A549 (cell line): ENCODE measurements at regions not wholly inside any gene's neighbourhood (a gene's known extent, or its start where the extent isn't known, plus 50 kb on each side); places are given as distances from the start of the nearest gene placed in this dataset.

Experiments used
- ATAC-seq, 2 experiments: fragments of 200-7000 bp in 1 of 2; fragments of >200 bp in 1 of 2; cut with Nextera tagmentation in 1 of 2; cut with Tn5 transposase in 1 of 2; 3 replicates each; pipeline versions ENCODE4 v1.8.0 to v1.9.1; 2018 to 2020; ENCODE audit warnings: mild to moderate bottlenecking in 1 of 2, moderate library complexity in 1 of 2
- CTCF ChIA-PET: fragments of 300-600 bp; sonication (Branson Sonifier 250); formaldehyde crosslinking; extraction: SDS; loops from one replicate; lab custom pipeline; 2021; ENCODE audit warnings: antibody characterized with exemption, inconsistent platforms; lab: Yijun Ruan, JAX
- POLR2A ChIA-PET: fragments of 350-600 bp; formaldehyde crosslinking; extraction: SDS; loops from one replicate; lab custom pipeline; 2021; ENCODE audit warnings: antibody characterized with exemption, inconsistent platforms; lab: Yijun Ruan, JAX
- DNase-seq, 2 experiments: peaks; one replicate each; pipeline versions ENCODE4 v3.0.0 to v3.0.0-alpha.2; 2011 to 2016; ENCODE audit warnings: low read depth in 1 of 2, low spot score in 1 of 2
- FAIRE-seq: peaks from 2 replicates; lab custom pipeline; 2011; peaks lifted over from hg19 to GRCh38; lab: Jason Lieb, UNC
- H3K27ac ChIP-seq, 2 experiments: fragments of >200 bp; sonication (Bioruptor Twin); formaldehyde crosslinking; 3 replicates each; pipeline ENCODE4 v1.5.1; 2016 to 2017
- H3K4me1 ChIP-seq: fragments of >200 bp; sonication (Bioruptor Twin); formaldehyde crosslinking; 3 replicates; pipeline ENCODE4 v1.6.1; 2016
- H3K4me2 ChIP-seq: fragments of >200 bp; sonication (Bioruptor Twin); formaldehyde crosslinking; 3 replicates; pipeline ENCODE4 v1.6.1; 2016
- H3K4me3 ChIP-seq: fragments of >200 bp; sonication (Bioruptor Twin); formaldehyde crosslinking; 3 replicates; pipeline ENCODE4 v1.5.1; 2016
- H3K9me3 ChIP-seq: fragments of >200 bp; sonication (Bioruptor Twin); formaldehyde crosslinking; 3 replicates; pipeline ENCODE4 v1.6.1; 2016
- BHLHE40 ChIP-seq: IDR thresholded peaks from 2 replicates; pipeline ENCODE4 v1.6.1; 2012; ENCODE audit warnings: low read depth, low read length, inconsistent platforms
- CBX2 ChIP-seq: fragments of 200-600 bp; sonication (generic); IDR thresholded peaks from 2 replicates; pipeline ENCODE4 v1.6.1; 2016; ENCODE audit warnings: low read depth, mild to moderate bottlenecking, borderline replicate concordance
- CBX8 ChIP-seq: fragments of 200-600 bp; sonication (generic); IDR thresholded peaks from 2 replicates; pipeline ENCODE4 v1.6.1; 2016
- CTCF ChIP-seq: fragments of >200 bp; sonication (Bioruptor Twin); formaldehyde crosslinking; IDR thresholded peaks from 3 replicates; pipeline ENCODE4 v1.5.1; 2016
- E2F6 ChIP-seq: IDR thresholded peaks from 2 replicates; pipeline ENCODE4 v1.6.1; 2012; ENCODE audit warnings: low read depth, borderline replicate concordance
- EHF ChIP-seq: fragments of 250-450 bp; sonication (Bioruptor Pico); IDR thresholded peaks from 2 replicates; pipeline ENCODE4 v1.5.0; 2020; ENCODE audit warnings: mild to moderate bottlenecking
- GATA3 ChIP-seq: IDR thresholded peaks from 2 replicates; pipeline ENCODE4 v1.6.1; 2012; ENCODE audit warnings: borderline replicate concordance
- HES2 ChIP-seq: fragments of >200 bp; sonication (Bioruptor Twin); formaldehyde crosslinking; IDR thresholded peaks from 2 replicates; pipeline ENCODE4 v1.6.1; 2016
- HEYL ChIP-seq: fragments of 250-450 bp; sonication (Bioruptor Pico); IDR thresholded peaks from 2 replicates; pipeline ENCODE4 v1.8.0; 2021; ENCODE audit warnings: mild to moderate bottlenecking, moderate library complexity
- HOXA7 ChIP-seq: fragments of 250-450 bp; sonication (Bioruptor Pico); IDR thresholded peaks from 2 replicates; pipeline ENCODE4 v1.5.0; 2020; ENCODE audit warnings: mild to moderate bottlenecking, moderate library complexity
- HOXB13 ChIP-seq: fragments of 250-450 bp; sonication (Bioruptor Pico); IDR thresholded peaks from 2 replicates; pipeline ENCODE4 v1.5.0; 2020; ENCODE audit warnings: low read depth, mild to moderate bottlenecking, moderate library complexity
- JUN ChIP-seq, 2 experiments: fragments of >200 bp; sonication (Bioruptor Twin); formaldehyde crosslinking; IDR thresholded peaks; 2 replicates in 1 of 2; 3 replicates in 1 of 2; pipeline ENCODE4 v1.6.1; 2016 to 2017
- JUNB ChIP-seq: fragments of >200 bp; sonication (Bioruptor Twin); formaldehyde crosslinking; IDR thresholded peaks from 2 replicates; pipeline ENCODE4 v1.6.1; 2016
- MAX ChIP-seq: IDR thresholded peaks from 2 replicates; pipeline ENCODE4 v1.6.1; 2012
- MAZ ChIP-seq: fragments of 150-350 bp; IDR thresholded peaks from 2 replicates; pipeline ENCODE4 v1.6.1; 2014; ENCODE audit warnings: antibody characterized with exemption, low read depth, low read length, borderline replicate concordance
- MYC ChIP-seq: IDR thresholded peaks from 2 replicates; pipeline ENCODE4 v1.6.1; 2012; ENCODE audit warnings: mild to moderate bottlenecking, inconsistent platforms, low read length, improper control_type of control experiment, borderline replicate concordance
- REST ChIP-seq: fragments of 200-600 bp; sonication (generic); IDR thresholded peaks from 2 replicates; pipeline ENCODE4 v1.6.1; 2016; ENCODE audit warnings: antibody characterized with exemption, mild to moderate bottlenecking, moderate library complexity
- RFX5 ChIP-seq: fragments of 450-650 bp; IDR thresholded peaks from 2 replicates; pipeline ENCODE4 v1.7.1; 2014; ENCODE audit warnings: antibody characterized with exemption, mild to moderate bottlenecking, moderate library complexity
- RNF2 ChIP-seq: fragments of 200-600 bp; sonication (generic); IDR thresholded peaks from 2 replicates; pipeline ENCODE4 v1.6.1; 2016; ENCODE audit warnings: low read depth, mild to moderate bottlenecking, antibody characterized with exemption, moderate library complexity, borderline replicate concordance
- SMC3 ChIP-seq: fragments of >200 bp; sonication (Bioruptor Twin); formaldehyde crosslinking; IDR thresholded peaks from 3 replicates; pipeline ENCODE4 v1.6.1; 2018; ENCODE audit warnings: inconsistent platforms
- SREBF2 ChIP-seq: fragments of 450-650 bp; IDR thresholded peaks from 2 replicates; pipeline ENCODE4 v1.6.1; 2014; ENCODE audit warnings: mild to moderate bottlenecking, moderate library complexity
- TP53 ChIP-seq: fragments of 250-450 bp; sonication (Bioruptor Pico); IDR thresholded peaks from 2 replicates; pipeline ENCODE4 v1.5.0; 2021; ENCODE audit warnings: mild to moderate bottlenecking, moderate library complexity
- ZFP36 ChIP-seq: fragments of 450-650 bp; IDR thresholded peaks from 2 replicates; pipeline ENCODE4 v1.6.1; 2014; ENCODE audit warnings: borderline replicate concordance; ENCODE audit not compliant: partially characterized antibody
- ZSCAN20 ChIP-seq: fragments of 250-450 bp; sonication (Bioruptor Pico); IDR thresholded peaks from 2 replicates; pipeline ENCODE4 v1.8.0; 2022; ENCODE audit warnings: mild to moderate bottlenecking, moderate library complexity
- WGBS: methylation state at CpG from one replicate; pipeline ENCODE4 v1.1.6; 2017; ENCODE audit errors: missing lambda C conversion rate; 5-methylcytosine and 5-hydroxymethylcytosine counted together

- WGBS, result 0% methylated on average over 2 of the region's 2 CpGs
- TF ChIP-seq CTCF (no peak), GATA3 (no peak), HES2 (no peak), SREBF2 (no peak), JUNB (no peak), CBX8 (no peak), TP53 (CRISPR knock-in tag) (no peak), HOXA7 (CRISPR knock-in tag) (no peak), CBX2 (no peak), EHF (CRISPR knock-in tag) (no peak), HOXB13 (CRISPR knock-in tag) (no peak)
These were observed 71.2 kb downstream of the MYCN start for GRCh38 chr2:16011621-16011960.

GRCh38 chr2:16010951-16011620 lies 70.7 kb downstream of the MYCN start:
- ChIA-PET POLR2A (no interaction called here), CTCF (interaction anchor here (1.4 kb wide), 1 partner anchor 36 kb away, joined by 3 read pairs; no protein-coding TSS in a partner anchor)
- WGBS, result 11% methylated on average over 2 of the region's 2 CpGs
- ATAC-seq (no peak), DNase-seq (no peak), FAIRE-seq (no peak)
- Histone ChIP-seq H3K27ac (no peak overlapping the region), H3K4me3 (no peak overlapping the region), H3K4me1 (peaks cover 4% of the 10 kb centered on the region; the same call in 1 of the 3 replicates)
- TF ChIP-seq MAX (no peak), SMC3 (no peak), RNF2 (no peak), HES2 (no peak)
- TF ChIP-seq, all 56 proteins: peak for 0
- no peaks in the 10 kb centered on the region for H3K9me3 ChIP-seq
- H3K4me2 ChIP-seq, result no peak overlapping the region

More at GRCh38 chr2:16011621-16011960, 71.2 kb downstream of the MYCN start:
- ChIA-PET POLR2A (no interaction called here), CTCF (interaction anchor here (1.4 kb wide), 1 partner anchor 37 kb away, joined by 3 read pairs; no protein-coding TSS in a partner anchor)
- ATAC-seq, result no peak
- Histone ChIP-seq H3K4me3 (no peak overlapping the region), H3K4me1 (no peaks in the 10 kb centered on the region; the same call in 2 of the 3 replicates), H3K4me2 (no peak overlapping the region), H3K27ac (no peak overlapping the region), H3K9me3 (no peaks in the 10 kb centered on the region)
- FAIRE-seq, result no peak
- DNase-seq, result no peak

GRCh38 chr2:16010011-16010410 lies 69.7 kb downstream of the MYCN start:
- Histone ChIP-seq H3K9me3 (no peaks in the 10 kb centered on the region), H3K4me3 (no peak overlapping the region), H3K4me1 (peaks cover 4% of the 10 kb centered on the region; the same call in 1 of the 3 replicates), H3K27ac (no peak overlapping the region), H3K4me2 (no peak overlapping the region)
- DNase-seq (no peak), FAIRE-seq (no peak), ATAC-seq (no peak)
- CTCF ChIA-PET, result no interaction called here
- TF ChIP-seq JUN (IDR thresholded peaks at IDR 0.05) (no peak), MAX (no peak), HOXA7 (CRISPR knock-in tag) (no peak), ZFP36 (no peak), RFX5 (no peak), MYC (no peak), E2F6 (no peak), HEYL (CRISPR knock-in tag) (no peak), REST (no peak), BHLHE40 (no peak), SMC3 (no peak), ZSCAN20 (CRISPR knock-in tag) (no peak), MAZ (no peak), HES2 (no peak)
- POLR2A ChIA-PET, result no interaction called here
- WGBS, result 1% methylated on average over 3 of the region's 3 CpGs
